WERI-Rb-1 (cell line): ENCODE measurements at regions not wholly inside any gene's neighbourhood (a gene's known extent, or its start where the extent isn't known, plus 50 kb on each side); places are given as distances from the start of the nearest gene placed in this dataset.

ENCODE experiments used
- DNase-seq: peaks from one replicate; pipeline ENCODE4 v3.0.0-alpha.2; 2020
- H3K27ac ChIP-seq: fragments of 250-450 bp; sonication (Bioruptor Pico); 2 replicates; pipeline ENCODE4 v1.5.1; 2020; ENCODE audit warnings: mild to moderate bottlenecking, moderate library complexity
- H3K27me3 ChIP-seq: fragments of 250-450 bp; sonication (Bioruptor Pico); 2 replicates; pipeline ENCODE4 v1.5.1; 2021; ENCODE audit warnings: mild to moderate bottlenecking, low read depth, moderate library complexity; ENCODE audit not compliant: insufficient read depth, severe bottlenecking
- H3K36me3 ChIP-seq: fragments of 250-450 bp; sonication (Bioruptor Pico); 2 replicates; pipeline ENCODE4 v1.5.1; 2020; ENCODE audit warnings: mild to moderate bottlenecking, moderate library complexity
- H3K4me3 ChIP-seq: 2 replicates; pipeline ENCODE4 v1.5.1; 2011; ENCODE audit warnings: low read depth, mild to moderate bottlenecking, control low read depth, low read length
- H3K9me3 ChIP-seq: fragments of 250-450 bp; sonication (Bioruptor Pico); 2 replicates; pipeline ENCODE4 v1.5.1; 2021; ENCODE audit warnings: mild to moderate bottlenecking, moderate library complexity; ENCODE audit not compliant: severe bottlenecking
- CTCF ChIP-seq: IDR thresholded peaks from 2 replicates; pipeline ENCODE4 v1.5.1; 2011; ENCODE audit warnings: low read depth, mild to moderate bottlenecking, control low read depth, inconsistent platforms, low read length

GRCh38 chr2:187989925-187990623 lies 301.6 kb upstream of the GULP1 start:
- H3K36me3 ChIP-seq = no peaks in the 10 kb centered on the region
- no peaks in the 10 kb centered on the region for H3K27me3 ChIP-seq
- no peak overlapping the region for H3K4me3 ChIP-seq
- no peak for DNase-seq
- no peak for TF ChIP-seq CTCF
- H3K27ac ChIP-seq = no peak overlapping the region
- no peaks in the 10 kb centered on the region for H3K9me3 ChIP-seq

GRCh38 chr2:187991389-187991788 lies 300.3 kb upstream of the GULP1 start:
- H3K27ac ChIP-seq = no peak overlapping the region
- no peak for DNase-seq
- H3K36me3 ChIP-seq = no peaks in the 10 kb centered on the region

GRCh38 chr2:187994464-187995331 lies 297.0 kb upstream of the GULP1 start:
- H3K27ac ChIP-seq = no peak overlapping the region
- H3K4me3 ChIP-seq = no peak overlapping the region
- DNase-seq = no peak
- H3K36me3 ChIP-seq = no peaks in the 10 kb centered on the region
- TF ChIP-seq CTCF = no peak
- H3K27me3 ChIP-seq = no peaks in the 10 kb centered on the region
- H3K9me3 ChIP-seq = no peaks in the 10 kb centered on the region

More at GRCh38 chr2:187991389-187991788, 300.3 kb upstream of the GULP1 start:
- no peak for TF ChIP-seq CTCF
- Histone ChIP-seq H3K9me3 (no peaks in the 10 kb centered on the region), H3K27me3 (no peaks in the 10 kb centered on the region), H3K4me3 (no peak overlapping the region)

GRCh38 chr2:187995556-187995955 lies 296.1 kb upstream of the GULP1 start:
- H3K36me3 ChIP-seq = no peaks in the 10 kb centered on the region
- no peaks in the 10 kb centered on the region for H3K27me3 ChIP-seq
- no peaks in the 10 kb centered on the region for H3K9me3 ChIP-seq
- DNase-seq = no peak
- no peak overlapping the region for H3K27ac ChIP-seq
- no peak overlapping the region for H3K4me3 ChIP-seq
- TF ChIP-seq CTCF = no peak

- no peaks in the 10 kb centered on the region for H3K9me3 ChIP-seq
- H3K36me3 ChIP-seq = no peaks in the 10 kb centered on the region
Measured at GRCh38 chr2:187996630-187997029, 295.0 kb upstream of the GULP1 start.

More at GRCh38 chr2:187996630-187997029, 295.0 kb upstream of the GULP1 start:
- DNase-seq = no peak
- Histone ChIP-seq H3K4me3 (no peak overlapping the region), H3K27me3 (no peaks in the 10 kb centered on the region), H3K27ac (no peak overlapping the region)
- TF ChIP-seq CTCF = no peak
